CD4-positive, alpha-beta T cell (primary cell): ENCODE measurements at regions not wholly inside any gene's neighbourhood (a gene's known extent, or its start where the extent isn't known, plus 50 kb on each side); places are given as distances from the start of the nearest gene placed in this dataset.

Experiments
- ATAC-seq: fragments of 200-7000 bp; cut with Tn5 transposase; one replicate; pipeline ENCODE4 v1.10.0; 2022; ENCODE audit warnings: mild to moderate bottlenecking; ENCODE audit not compliant: poor library complexity
- CTCF ChIA-PET: fragments of 350-600 bp; sonication (Branson Sonifier 250); formaldehyde crosslinking; loops from one replicate; lab custom pipeline; 2021; ENCODE audit warnings: antibody characterized with exemption, inconsistent platforms; lab: Charles Lee
- POLR2A ChIA-PET: fragments of 350-600 bp; sonication (Branson Sonifier 250); formaldehyde crosslinking; loops from one replicate; lab custom pipeline; 2021; ENCODE audit warnings: antibody characterized with exemption, inconsistent platforms; lab: Charles Lee
- DNase-seq, 14 experiments: peaks; one replicate each; pipeline ENCODE4 v3.0.0-alpha.2; 2013 to 2020; ENCODE audit warnings: mixed read lengths in 2 of 14
- H3K27ac ChIP-seq, 2 donors: one replicate each; pipeline versions ENCODE4 v1.5.1 to v1.7.0; 2013; ENCODE audit warnings: low read length in 2 of 2, low read depth in 1 of 2, mild to moderate bottlenecking in 1 of 2
- H3K27me3 ChIP-seq, 2 experiments: 1 replicate in 1 of 2; 2 replicates in 1 of 2; pipeline versions ENCODE4 v1.6.1 to v1.7.0; 2013; ENCODE audit warnings: low read length in 2 of 2, control low read depth in 1 of 2, mild to moderate bottlenecking in 1 of 2, moderate library complexity in 1 of 2; ENCODE audit not compliant: insufficient read depth in 2 of 2, control insufficient read depth in 1 of 2
- H3K36me3 ChIP-seq: one replicate; pipeline ENCODE4 v1.6.1; 2013; ENCODE audit warnings: low read length, control low read depth; ENCODE audit not compliant: insufficient read depth
- H3K4me1 ChIP-seq: one replicate; pipeline ENCODE4 v1.6.1; 2013; ENCODE audit warnings: low read length, control low read depth; ENCODE audit not compliant: insufficient read depth
- H3K4me3 ChIP-seq: one replicate; pipeline ENCODE4 v1.5.1; 2013; ENCODE audit warnings: mild to moderate bottlenecking, low read length, moderate library complexity
- H3K9me3 ChIP-seq, 2 experiments: 1 replicate in 1 of 2; 2 replicates in 1 of 2; pipeline versions ENCODE4 v1.6.1 to v1.7.0; 2013; ENCODE audit warnings: low read length in 2 of 2, mild to moderate bottlenecking in 2 of 2, control low read depth in 1 of 2, moderate library complexity in 1 of 2; ENCODE audit not compliant: control insufficient read depth in 1 of 2, insufficient read depth in 1 of 2
- H3K27ac Mint-ChIP-seq: one replicate; pipeline ENCODE4 v1.8.0; 2020; ENCODE audit warnings: mixed read lengths
- H3K27me3 Mint-ChIP-seq: one replicate; pipeline ENCODE4 v1.8.0; 2021; ENCODE audit warnings: mixed read lengths
- H3K36me3 Mint-ChIP-seq: one replicate; pipeline ENCODE4 v1.8.0; 2021; ENCODE audit warnings: low read depth, mixed read lengths
- H3K4me1 Mint-ChIP-seq: one replicate; pipeline ENCODE4 v1.8.0; 2021; ENCODE audit warnings: low read depth, mixed read lengths
- H3K4me3 Mint-ChIP-seq: one replicate; pipeline ENCODE4 v1.8.0; 2020; ENCODE audit warnings: mild to moderate bottlenecking, mixed read lengths
- H3K9me3 Mint-ChIP-seq: one replicate; pipeline ENCODE4 v1.8.0; 2020; ENCODE audit warnings: mixed read lengths
- intact Hi-C, 2 experiments: fragments of 100-400 bp; cut with DNase I in 1 of 2; cut with micrococcal nuclease in 1 of 2; formaldehyde crosslinking; loops; one replicate each; pipeline versions ENCODE4 v1.15.1 to v1.9.0; 2023 to 2025; cut with DNase I, micrococcal nuclease
- TF ChIP-seq, protein P1 (sequence below): fragments of 200-600 bp; IDR thresholded peaks from one replicate; pipeline ENCODE4 v1.8.0; 2022; ENCODE audit warnings: antibody characterized with exemption, mild to moderate bottlenecking

DNA sequence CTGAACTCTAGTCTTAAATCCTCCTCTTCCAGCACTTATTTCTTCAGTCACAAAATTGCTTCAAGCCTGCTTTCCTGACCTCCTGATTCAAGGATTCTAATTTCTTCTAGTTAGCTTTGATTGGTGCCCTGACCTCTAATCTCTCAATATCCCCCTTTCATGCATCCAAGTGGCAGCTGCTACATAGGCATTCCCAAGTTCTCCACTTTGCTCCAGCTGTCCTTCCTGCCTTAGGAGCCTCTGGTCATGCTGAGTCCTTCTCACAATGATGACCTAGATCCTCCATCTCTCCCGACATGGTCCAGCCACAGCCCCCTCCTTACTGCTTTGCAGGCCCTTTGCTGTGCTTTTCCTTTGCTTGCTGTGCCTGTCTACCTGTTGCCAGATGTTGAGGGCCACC is 347.8 kb upstream of the C2CD4B start:
- Histone ChIP-seq H3K36me3 (no peaks in the 10 kb centered on the region), H3K4me3 (no peak overlapping the region), H3K9me3 (no peaks in the 10 kb centered on the region), H3K4me1 (no peaks in the 10 kb centered on the region), H3K27me3 (peaks cover 4 to 5% of the 10 kb centered on the region in 2 experiments), H3K27ac (no peak overlapping the region)
- H3K4me3 Mint-ChIP-seq = no peak overlapping the region
- TF ChIP-seq, protein P1, sequence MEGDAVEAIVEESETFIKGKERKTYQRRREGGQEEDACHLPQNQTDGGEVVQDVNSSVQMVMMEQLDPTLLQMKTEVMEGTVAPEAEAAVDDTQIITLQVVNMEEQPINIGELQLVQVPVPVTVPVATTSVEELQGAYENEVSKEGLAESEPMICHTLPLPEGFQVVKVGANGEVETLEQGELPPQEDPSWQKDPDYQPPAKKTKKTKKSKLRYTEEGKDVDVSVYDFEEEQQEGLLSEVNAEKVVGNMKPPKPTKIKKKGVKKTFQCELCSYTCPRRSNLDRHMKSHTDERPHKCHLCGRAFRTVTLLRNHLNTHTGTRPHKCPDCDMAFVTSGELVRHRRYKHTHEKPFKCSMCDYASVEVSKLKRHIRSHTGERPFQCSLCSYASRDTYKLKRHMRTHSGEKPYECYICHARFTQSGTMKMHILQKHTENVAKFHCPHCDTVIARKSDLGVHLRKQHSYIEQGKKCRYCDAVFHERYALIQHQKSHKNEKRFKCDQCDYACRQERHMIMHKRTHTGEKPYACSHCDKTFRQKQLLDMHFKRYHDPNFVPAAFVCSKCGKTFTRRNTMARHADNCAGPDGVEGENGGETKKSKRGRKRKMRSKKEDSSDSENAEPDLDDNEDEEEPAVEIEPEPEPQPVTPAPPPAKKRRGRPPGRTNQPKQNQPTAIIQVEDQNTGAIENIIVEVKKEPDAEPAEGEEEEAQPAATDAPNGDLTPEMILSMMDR = no peak
- intact Hi-C loops = no loop called here
- ATAC-seq (no peak), DNase-seq (no peak)
- H3K27me3 Mint-ChIP-seq = peaks cover 64% of the 10 kb centered on the region
- no peak overlapping the region for H3K27ac Mint-ChIP-seq
- H3K4me1 Mint-ChIP-seq = no peaks in the 10 kb centered on the region
- no peaks in the 10 kb centered on the region for H3K9me3 Mint-ChIP-seq
- ChIA-PET POLR2A (no interaction called here), CTCF (no interaction called here)
- H3K36me3 Mint-ChIP-seq = no peaks in the 10 kb centered on the region

DNA sequence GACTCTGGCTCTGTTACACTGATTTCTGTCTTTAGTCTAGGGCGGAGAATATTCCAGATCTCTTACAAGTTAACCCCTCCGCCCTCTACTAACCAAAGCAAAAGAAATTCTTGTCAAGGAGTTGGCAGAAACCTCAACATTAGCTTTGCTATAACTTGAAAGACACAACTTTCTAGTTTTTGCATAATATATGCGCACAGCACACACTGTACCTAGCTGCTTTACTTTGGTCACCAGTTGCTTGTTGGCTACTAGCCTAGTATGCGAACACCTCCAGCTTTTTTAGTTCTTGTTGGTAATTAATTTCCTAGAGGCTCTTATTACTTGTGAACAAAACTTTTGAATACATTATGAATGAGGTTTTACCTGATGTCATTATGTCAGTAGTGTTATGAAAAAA is 348.8 kb upstream of the C2CD4B start:
- Histone ChIP-seq H3K4me1 (no peaks in the 10 kb centered on the region), H3K9me3 (no peaks in the 10 kb centered on the region), H3K27ac (no peak overlapping the region), H3K4me3 (no peak overlapping the region), H3K27me3 (peaks cover 4 to 5% of the 10 kb centered on the region in 2 experiments), H3K36me3 (no peaks in the 10 kb centered on the region)
- TF ChIP-seq, protein P1 = no peak
- ChIA-PET POLR2A (no interaction called here), CTCF (no interaction called here)
- DNase-seq (no peak), ATAC-seq (no peak)
- Mint-ChIP-seq H3K4me1 (no peaks in the 10 kb centered on the region), H3K27me3 (peaks cover 62% of the 10 kb centered on the region), H3K4me3 (no peak overlapping the region), H3K9me3 (no peaks in the 10 kb centered on the region), H3K27ac (no peak overlapping the region), H3K36me3 (no peaks in the 10 kb centered on the region)
- intact Hi-C loops = no loop called here

DNA sequence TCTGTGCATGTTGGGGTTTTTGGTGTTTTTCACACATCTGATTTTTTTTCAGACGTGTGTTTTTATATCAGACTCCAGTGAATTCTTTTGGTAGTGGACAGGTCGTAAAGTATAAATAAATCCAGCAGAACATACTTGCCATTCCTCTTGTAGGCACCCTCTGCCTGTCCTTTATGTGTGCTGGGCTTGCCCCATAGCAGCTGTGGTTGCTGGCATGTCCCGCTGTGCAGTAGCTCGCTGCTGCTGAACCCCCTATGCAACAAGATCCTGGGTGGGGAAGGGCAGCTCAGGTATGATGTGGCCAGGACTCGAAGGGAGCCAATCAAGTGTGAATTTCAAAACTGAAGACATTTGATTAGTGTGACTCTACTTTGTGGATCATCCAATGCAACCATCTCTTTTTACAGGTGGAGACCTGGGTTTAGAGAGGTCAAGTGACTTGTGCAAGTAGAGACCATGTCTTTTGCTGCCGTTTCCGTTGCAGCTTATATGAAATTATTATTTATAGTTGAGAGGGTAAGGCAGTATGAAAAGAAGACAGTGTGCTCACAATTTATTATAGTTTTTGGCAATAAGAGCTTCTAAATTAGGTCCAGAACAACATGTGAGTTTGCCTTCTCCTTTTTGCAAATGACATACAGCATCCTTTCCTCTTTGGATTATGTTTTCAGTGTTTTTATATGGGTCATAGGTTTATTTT is 350.8 kb upstream of the C2CD4B start:
- H3K36me3 Mint-ChIP-seq = no peaks in the 10 kb centered on the region
- no peaks in the 10 kb centered on the region for H3K9me3 ChIP-seq
- peaks cover 65% of the 10 kb centered on the region for H3K27me3 Mint-ChIP-seq
- ChIA-PET POLR2A (no interaction called here), CTCF (no interaction called here)
- intact Hi-C loops = no loop called here
- TF ChIP-seq, protein P1 = no peak
- no peaks in the 10 kb centered on the region for H3K36me3 ChIP-seq
- H3K4me3 ChIP-seq = no peak overlapping the region
- no peak for ATAC-seq
- no peak overlapping the region for H3K27ac Mint-ChIP-seq
- no peaks in the 10 kb centered on the region for H3K4me1 Mint-ChIP-seq
- DNase-seq = no peak
- H3K27ac ChIP-seq = no peak overlapping the region
- H3K9me3 Mint-ChIP-seq = no peaks in the 10 kb centered on the region
- peaks cover 0 to 4% of the 10 kb centered on the region in 2 experiments for H3K27me3 ChIP-seq
- H3K4me1 ChIP-seq = no peaks in the 10 kb centered on the region
- no peak overlapping the region for H3K4me3 Mint-ChIP-seq
